ENCODE measurements at regions not wholly inside any gene's neighbourhood (a gene's known extent, or its start where the extent isn't known, plus 50 kb on each side); places are given as distances from the start of the nearest gene placed in this dataset.

DNA sequence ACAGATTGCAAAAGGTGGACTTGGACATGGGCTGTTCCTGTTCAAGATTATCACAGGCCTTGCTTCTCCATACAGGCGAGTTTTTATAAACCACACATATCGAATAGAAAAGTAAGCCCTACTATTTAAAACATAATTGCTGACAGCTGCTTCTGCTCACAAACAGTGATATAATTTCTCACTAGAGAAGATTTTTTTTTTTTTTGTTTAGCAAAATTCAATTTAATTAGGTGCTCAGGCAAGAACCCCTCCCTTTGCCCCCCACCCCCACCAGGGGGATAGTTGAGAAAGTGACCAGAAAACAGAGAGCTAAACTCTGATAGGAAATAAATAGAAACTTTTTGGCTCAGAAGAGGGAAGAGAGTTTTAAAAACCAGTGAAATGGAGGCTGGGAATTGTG is 132.8 kb upstream of the CRY1 start:
- TF ChIP-seq EZH2phosphoT487 (IDR thresholded peaks at IDR 0.05; ENCODE audit: low read depth, severe bottlenecking, unreplicated experiment) = no peak
- TF ChIP-seq, protein P1, sequence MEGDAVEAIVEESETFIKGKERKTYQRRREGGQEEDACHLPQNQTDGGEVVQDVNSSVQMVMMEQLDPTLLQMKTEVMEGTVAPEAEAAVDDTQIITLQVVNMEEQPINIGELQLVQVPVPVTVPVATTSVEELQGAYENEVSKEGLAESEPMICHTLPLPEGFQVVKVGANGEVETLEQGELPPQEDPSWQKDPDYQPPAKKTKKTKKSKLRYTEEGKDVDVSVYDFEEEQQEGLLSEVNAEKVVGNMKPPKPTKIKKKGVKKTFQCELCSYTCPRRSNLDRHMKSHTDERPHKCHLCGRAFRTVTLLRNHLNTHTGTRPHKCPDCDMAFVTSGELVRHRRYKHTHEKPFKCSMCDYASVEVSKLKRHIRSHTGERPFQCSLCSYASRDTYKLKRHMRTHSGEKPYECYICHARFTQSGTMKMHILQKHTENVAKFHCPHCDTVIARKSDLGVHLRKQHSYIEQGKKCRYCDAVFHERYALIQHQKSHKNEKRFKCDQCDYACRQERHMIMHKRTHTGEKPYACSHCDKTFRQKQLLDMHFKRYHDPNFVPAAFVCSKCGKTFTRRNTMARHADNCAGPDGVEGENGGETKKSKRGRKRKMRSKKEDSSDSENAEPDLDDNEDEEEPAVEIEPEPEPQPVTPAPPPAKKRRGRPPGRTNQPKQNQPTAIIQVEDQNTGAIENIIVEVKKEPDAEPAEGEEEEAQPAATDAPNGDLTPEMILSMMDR (IDR thresholded peaks at IDR 0.05; ENCODE audit: poor library complexity) = no peak
- TF ChIP-seq EZH2 (IDR thresholded peaks at IDR 0.05; ENCODE audit: borderline replicate concordance) = no peak
- Histone ChIP-seq H3K36me3 (replicated peaks; ENCODE audit: insufficient read depth, low read depth) (no peaks in the 10 kb centered on the region), H3K79me2 (no peaks in the 10 kb centered on the region), H3K27me3 (peaks cover 3% of the 10 kb centered on the region), H3K4me1 (ENCODE audit: insufficient read depth) (no peaks in the 10 kb centered on the region), H4K20me1 (ENCODE audit: insufficient read depth, poor library complexity, severe bottlenecking) (no peaks in the 10 kb centered on the region), H3K4me2 (no peak overlapping the region), H3K27ac (no peak overlapping the region), H3K4me3 (no peak overlapping the region), H3K9me2 (replicated peaks; ENCODE audit: insufficient read depth) (no peaks in the 10 kb centered on the region), H3K9me3 (ENCODE audit: low read depth) (no peaks in the 10 kb centered on the region), H2AFZ (no peak overlapping the region)
- WGBS (ENCODE audit: low lambda C conversion rate, missing lambda C conversion rate) = 71% methylated on average over 2 of the region's 2 CpGs
- DNase-seq (ENCODE audit: low spot score) = no peak

DNA sequence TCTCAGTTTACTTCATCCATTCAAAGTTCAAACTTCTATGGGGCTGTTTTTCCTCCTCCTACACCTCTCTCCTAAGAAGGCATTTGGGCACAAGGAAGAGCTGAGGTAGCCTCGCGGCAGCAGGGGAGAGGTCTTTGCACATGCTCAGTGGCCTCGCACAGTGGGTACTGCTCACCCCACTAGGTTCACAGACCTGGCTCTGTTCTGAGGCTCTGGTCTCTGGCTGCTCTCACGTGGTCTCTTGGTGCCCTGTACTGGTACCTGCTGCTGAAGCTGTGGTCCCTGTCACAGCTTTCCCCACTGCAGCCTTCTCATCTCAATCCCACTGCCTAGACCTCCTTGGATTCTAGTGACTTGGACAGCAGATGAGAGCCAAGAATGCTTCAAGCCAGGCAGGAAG is 134.7 kb upstream of the CRY1 start:
- DNase-seq (ENCODE audit: low spot score) = no peak
- Histone ChIP-seq H3K9me2 (replicated peaks; ENCODE audit: insufficient read depth) (no peaks in the 10 kb centered on the region), H2AFZ (no peak overlapping the region), H3K36me3 (replicated peaks; ENCODE audit: insufficient read depth, low read depth) (no peaks in the 10 kb centered on the region), H3K9me3 (ENCODE audit: low read depth) (no peaks in the 10 kb centered on the region), H3K4me3 (no peak overlapping the region), H3K79me2 (no peaks in the 10 kb centered on the region), H3K4me2 (no peak overlapping the region), H4K20me1 (ENCODE audit: insufficient read depth, poor library complexity, severe bottlenecking) (no peaks in the 10 kb centered on the region), H3K27me3 (no peaks in the 10 kb centered on the region), H3K27ac (no peak overlapping the region), H3K4me1 (ENCODE audit: insufficient read depth) (no peaks in the 10 kb centered on the region)
- TF ChIP-seq EZH2phosphoT487 (IDR thresholded peaks at IDR 0.05; ENCODE audit: low read depth, severe bottlenecking, unreplicated experiment) = no peak
- TF ChIP-seq, protein P1 (IDR thresholded peaks at IDR 0.05; ENCODE audit: poor library complexity) = no peak
- no peak for TF ChIP-seq EZH2 (IDR thresholded peaks at IDR 0.05; ENCODE audit: borderline replicate concordance)
- 62% methylated on average over 4 of the region's 4 CpGs for WGBS (ENCODE audit: low lambda C conversion rate, missing lambda C conversion rate)

DNA sequence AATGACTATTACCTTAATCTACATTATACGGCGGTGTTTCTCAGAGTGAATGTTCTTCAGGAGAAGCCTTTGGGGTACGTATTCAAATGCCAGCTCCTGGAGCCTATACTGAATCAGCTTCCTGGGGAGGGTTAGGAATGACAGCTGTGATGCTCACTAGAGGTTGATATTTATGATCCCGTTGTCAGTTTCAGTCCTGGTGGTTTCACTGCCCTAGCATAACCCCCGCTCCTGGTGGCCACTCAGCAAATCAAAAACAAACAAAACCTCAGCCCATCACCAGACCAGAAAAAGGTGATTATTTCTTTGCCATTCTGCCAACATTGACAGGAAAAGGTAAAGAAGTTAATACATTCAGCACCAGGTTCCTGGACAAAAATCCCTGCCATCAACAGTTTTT is 136.5 kb upstream of the CRY1 start:
- no peaks in the 10 kb centered on the region for H4K20me1 ChIP-seq (ENCODE audit: insufficient read depth, poor library complexity, severe bottlenecking)
- no peak overlapping the region for H3K4me3 ChIP-seq
- 82% methylated on average over 5 of the region's 5 CpGs for WGBS (ENCODE audit: low lambda C conversion rate, missing lambda C conversion rate)
- no peaks in the 10 kb centered on the region for H3K27me3 ChIP-seq
- no peak overlapping the region for H3K4me2 ChIP-seq
- no peaks in the 10 kb centered on the region for H3K9me3 ChIP-seq (ENCODE audit: low read depth)
- no peaks in the 10 kb centered on the region for H3K79me2 ChIP-seq
- TF ChIP-seq EZH2phosphoT487 (IDR thresholded peaks at IDR 0.05; ENCODE audit: low read depth, severe bottlenecking, unreplicated experiment) (no peak), EZH2 (IDR thresholded peaks at IDR 0.05; ENCODE audit: borderline replicate concordance) (no peak)
- TF ChIP-seq, protein P1 (IDR thresholded peaks at IDR 0.05; ENCODE audit: poor library complexity) = no peak
- no peaks in the 10 kb centered on the region for H3K4me1 ChIP-seq (ENCODE audit: insufficient read depth)
- H3K36me3 ChIP-seq (replicated peaks; ENCODE audit: insufficient read depth, low read depth) = no peaks in the 10 kb centered on the region
- no peak overlapping the region for H3K27ac ChIP-seq
- no peak overlapping the region for H2AFZ ChIP-seq
- no peaks in the 10 kb centered on the region for H3K9me2 ChIP-seq (replicated peaks; ENCODE audit: insufficient read depth)
- no peak for DNase-seq (ENCODE audit: low spot score)

DNA sequence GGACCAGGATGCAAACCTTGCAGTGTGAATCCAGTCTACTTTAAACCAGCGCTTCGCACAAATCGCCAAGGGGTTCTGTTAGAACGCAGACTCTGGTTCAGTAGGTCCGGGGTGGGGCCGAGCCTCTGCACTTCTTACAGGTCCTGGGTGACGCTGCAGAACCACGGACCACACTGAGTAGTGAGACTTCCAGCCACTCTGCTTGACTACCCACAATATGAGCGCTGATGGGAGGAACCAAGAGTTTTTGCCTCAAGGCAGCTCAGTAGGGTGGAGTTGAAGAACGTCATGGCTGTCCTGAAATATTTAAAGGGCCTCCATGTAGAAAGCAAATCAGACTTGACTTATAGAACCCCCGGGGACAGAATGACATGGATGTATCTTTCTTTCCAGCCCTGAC is 138.0 kb upstream of the CRY1 start:
- Histone ChIP-seq H3K4me1 (ENCODE audit: insufficient read depth) (no peaks in the 10 kb centered on the region), H3K27ac (no peak overlapping the region), H3K79me2 (no peaks in the 10 kb centered on the region), H3K9me3 (ENCODE audit: low read depth) (no peaks in the 10 kb centered on the region), H3K36me3 (replicated peaks; ENCODE audit: insufficient read depth, low read depth) (no peaks in the 10 kb centered on the region), H3K9me2 (replicated peaks; ENCODE audit: insufficient read depth) (no peaks in the 10 kb centered on the region), H3K4me2 (no peak overlapping the region), H4K20me1 (ENCODE audit: insufficient read depth, poor library complexity, severe bottlenecking) (no peaks in the 10 kb centered on the region), H2AFZ (no peak overlapping the region), H3K27me3 (no peaks in the 10 kb centered on the region), H3K4me3 (no peak overlapping the region)
- DNase-seq (ENCODE audit: low spot score) = no peak
- 86% methylated on average over 11 of the region's 11 CpGs for WGBS (ENCODE audit: low lambda C conversion rate, missing lambda C conversion rate)
- TF ChIP-seq, protein P1 (IDR thresholded peaks at IDR 0.05; ENCODE audit: poor library complexity) = no peak
- TF ChIP-seq EZH2 (IDR thresholded peaks at IDR 0.05; ENCODE audit: borderline replicate concordance) (no peak), EZH2phosphoT487 (IDR thresholded peaks at IDR 0.05; ENCODE audit: low read depth, severe bottlenecking, unreplicated experiment) (no peak)
